ENCODE measurements at regions not wholly inside any gene's neighbourhood (a gene's known extent, or its start where the extent isn't known, plus 50 kb on each side); places are given as distances from the start of the nearest gene placed in this dataset.

DNA sequence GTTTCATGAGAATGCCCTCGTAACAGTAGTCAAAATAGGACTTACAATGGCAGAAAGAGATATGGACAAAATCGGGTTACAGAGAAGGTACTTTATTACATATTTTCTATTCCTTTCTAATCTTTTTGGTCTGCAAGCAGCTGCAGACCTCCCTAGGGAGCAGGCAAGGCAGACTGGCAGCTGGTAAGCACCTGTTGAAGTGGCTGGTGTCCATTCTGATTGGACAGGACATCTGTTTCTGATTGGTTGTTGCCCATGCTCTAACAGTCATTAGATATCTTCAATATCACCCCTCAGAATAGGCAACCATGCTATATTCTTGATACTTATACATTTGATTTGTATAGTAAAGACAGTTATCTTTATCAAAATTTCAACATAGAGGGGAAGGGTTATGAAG lies 606.3 kb downstream of the KCNJ2 start:
- TF ChIP-seq, protein P1, sequence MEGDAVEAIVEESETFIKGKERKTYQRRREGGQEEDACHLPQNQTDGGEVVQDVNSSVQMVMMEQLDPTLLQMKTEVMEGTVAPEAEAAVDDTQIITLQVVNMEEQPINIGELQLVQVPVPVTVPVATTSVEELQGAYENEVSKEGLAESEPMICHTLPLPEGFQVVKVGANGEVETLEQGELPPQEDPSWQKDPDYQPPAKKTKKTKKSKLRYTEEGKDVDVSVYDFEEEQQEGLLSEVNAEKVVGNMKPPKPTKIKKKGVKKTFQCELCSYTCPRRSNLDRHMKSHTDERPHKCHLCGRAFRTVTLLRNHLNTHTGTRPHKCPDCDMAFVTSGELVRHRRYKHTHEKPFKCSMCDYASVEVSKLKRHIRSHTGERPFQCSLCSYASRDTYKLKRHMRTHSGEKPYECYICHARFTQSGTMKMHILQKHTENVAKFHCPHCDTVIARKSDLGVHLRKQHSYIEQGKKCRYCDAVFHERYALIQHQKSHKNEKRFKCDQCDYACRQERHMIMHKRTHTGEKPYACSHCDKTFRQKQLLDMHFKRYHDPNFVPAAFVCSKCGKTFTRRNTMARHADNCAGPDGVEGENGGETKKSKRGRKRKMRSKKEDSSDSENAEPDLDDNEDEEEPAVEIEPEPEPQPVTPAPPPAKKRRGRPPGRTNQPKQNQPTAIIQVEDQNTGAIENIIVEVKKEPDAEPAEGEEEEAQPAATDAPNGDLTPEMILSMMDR (IDR thresholded peaks at IDR 0.05; ENCODE audit: insufficient read depth, low read length, poor library complexity, severe bottlenecking) = no peak

DNA sequence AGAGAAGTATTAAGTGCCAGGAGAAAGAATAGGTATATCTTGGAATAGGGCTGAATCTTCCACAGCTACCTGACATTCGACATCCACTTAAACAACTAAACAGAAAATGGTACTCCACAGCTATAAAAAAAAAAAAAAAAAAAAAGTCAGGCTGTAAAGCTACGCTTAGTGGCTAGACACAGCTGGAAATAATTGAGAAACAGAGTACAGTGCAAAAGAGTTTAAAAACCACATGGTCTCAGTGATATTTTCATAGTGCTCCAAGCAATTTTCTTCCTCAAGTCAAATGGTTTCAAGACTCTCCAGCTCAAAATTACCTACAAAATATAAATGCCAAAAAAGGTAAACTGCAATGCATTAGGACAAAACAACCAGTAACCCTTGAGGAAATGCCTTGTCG lies 607.1 kb downstream of the KCNJ2 start:
- TF ChIP-seq, protein P1 (IDR thresholded peaks at IDR 0.05; ENCODE audit: insufficient read depth, low read length, poor library complexity, severe bottlenecking) = no peak
- no peak for DNase-seq (ENCODE audit: low read depth)
- Histone ChIP-seq H3K36me3 (ENCODE audit: control insufficient read depth, insufficient read depth, low read length) (no peaks in the 10 kb centered on the region), H3K4me3 (ENCODE audit: low read depth, low read length) (no peak overlapping the region), H3K27me3 (ENCODE audit: control insufficient read depth, insufficient read depth, low read length) (no peaks in the 10 kb centered on the region)

More for the DNA sequence above, 606.3 kb downstream of the KCNJ2 start:
- Histone ChIP-seq H3K27me3 (ENCODE audit: control insufficient read depth, insufficient read depth, low read length) (no peaks in the 10 kb centered on the region), H3K36me3 (ENCODE audit: control insufficient read depth, insufficient read depth, low read length) (no peaks in the 10 kb centered on the region), H3K4me3 (ENCODE audit: low read depth, low read length) (no peak overlapping the region)
- DNase-seq (ENCODE audit: low read depth) = no peak

DNA sequence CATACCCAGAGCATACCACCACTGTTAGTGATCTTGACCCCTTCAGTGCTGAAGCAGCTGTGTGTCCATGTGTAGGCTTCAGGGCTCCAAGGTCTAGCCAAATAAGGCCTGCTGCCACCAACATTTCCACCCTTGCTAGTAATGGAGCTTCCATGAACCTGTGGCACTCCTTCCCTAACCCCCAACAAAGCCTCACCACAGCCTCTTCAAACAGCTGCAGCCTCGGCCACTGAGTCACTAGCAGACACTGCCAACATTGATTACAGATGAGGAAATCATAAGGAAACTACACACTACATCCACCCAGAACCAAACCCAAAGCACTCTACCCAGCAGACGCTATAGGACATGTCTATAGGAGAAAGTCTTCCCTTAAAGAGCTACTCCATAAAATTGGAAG lies 610.7 kb downstream of the KCNJ2 start:
- Histone ChIP-seq H3K36me3 (ENCODE audit: control insufficient read depth, insufficient read depth, low read length) (no peaks in the 10 kb centered on the region), H3K27me3 (ENCODE audit: control insufficient read depth, insufficient read depth, low read length) (no peaks in the 10 kb centered on the region), H3K4me3 (ENCODE audit: low read depth, low read length) (no peak overlapping the region)
- TF ChIP-seq, protein P1 (IDR thresholded peaks at IDR 0.05; ENCODE audit: insufficient read depth, low read length, poor library complexity, severe bottlenecking) = no peak
- DNase-seq (ENCODE audit: low read depth) = no peak

DNA sequence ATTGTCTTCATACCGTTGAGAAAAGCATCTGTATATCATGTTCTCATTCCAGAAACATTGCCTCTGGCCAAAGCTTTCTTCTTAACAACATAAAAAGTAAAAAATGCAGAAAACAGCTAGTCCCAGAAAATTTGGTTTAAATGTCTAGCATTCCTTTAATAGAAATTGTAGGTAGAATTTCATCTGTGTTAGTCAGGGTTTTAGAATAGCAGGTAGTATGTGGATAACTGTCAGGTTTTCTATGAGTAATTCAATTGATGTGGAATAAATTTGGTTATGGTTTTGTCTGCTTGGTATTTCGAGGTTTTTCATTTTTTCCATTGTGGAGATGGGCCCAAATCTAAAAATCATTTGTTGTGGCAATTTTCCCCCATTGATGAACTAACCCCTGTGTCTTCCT lies 616.7 kb downstream of the KCNJ2 start:
- no peak for DNase-seq (ENCODE audit: low read depth)
- Histone ChIP-seq H3K4me3 (ENCODE audit: low read depth, low read length) (no peak overlapping the region), H3K27me3 (ENCODE audit: control insufficient read depth, insufficient read depth, low read length) (no peaks in the 10 kb centered on the region), H3K36me3 (ENCODE audit: control insufficient read depth, insufficient read depth, low read length) (no peaks in the 10 kb centered on the region)
- TF ChIP-seq, protein P1 (IDR thresholded peaks at IDR 0.05; ENCODE audit: insufficient read depth, low read length, poor library complexity, severe bottlenecking) = no peak

DNA sequence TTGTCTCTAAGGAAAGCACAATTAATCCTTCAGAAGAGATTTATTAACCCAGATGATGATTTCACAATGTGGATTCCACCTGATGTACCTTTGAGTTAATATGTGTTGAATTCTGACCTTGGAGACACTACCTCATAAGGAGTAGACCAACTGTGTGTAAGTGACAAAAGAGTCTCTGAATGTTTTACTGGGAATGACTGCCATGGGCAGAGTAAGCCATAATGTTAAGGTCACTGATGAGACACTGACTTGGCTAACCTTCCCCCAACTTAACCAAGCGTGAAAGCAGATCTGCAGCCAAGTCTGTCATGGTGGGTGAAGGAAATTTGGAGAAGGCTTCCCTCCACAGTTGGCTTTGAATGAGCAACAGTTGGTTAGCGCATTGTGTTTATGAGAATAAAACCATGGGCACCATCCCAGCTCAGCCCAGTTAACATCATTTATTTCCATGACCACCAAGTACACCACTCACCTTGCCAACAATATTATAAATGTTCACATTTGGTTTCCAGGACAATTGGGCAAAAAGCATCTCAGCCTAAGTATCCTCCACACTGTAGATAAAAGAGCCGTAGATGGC lies 618.5 kb downstream of the KCNJ2 start:
- no peaks in the 10 kb centered on the region for H3K27me3 ChIP-seq (ENCODE audit: control insufficient read depth, insufficient read depth, low read length)
- TF ChIP-seq, protein P1 (IDR thresholded peaks at IDR 0.05; ENCODE audit: insufficient read depth, low read length, poor library complexity, severe bottlenecking) = no peak
- no peak for DNase-seq (ENCODE audit: low read depth)

DNA sequence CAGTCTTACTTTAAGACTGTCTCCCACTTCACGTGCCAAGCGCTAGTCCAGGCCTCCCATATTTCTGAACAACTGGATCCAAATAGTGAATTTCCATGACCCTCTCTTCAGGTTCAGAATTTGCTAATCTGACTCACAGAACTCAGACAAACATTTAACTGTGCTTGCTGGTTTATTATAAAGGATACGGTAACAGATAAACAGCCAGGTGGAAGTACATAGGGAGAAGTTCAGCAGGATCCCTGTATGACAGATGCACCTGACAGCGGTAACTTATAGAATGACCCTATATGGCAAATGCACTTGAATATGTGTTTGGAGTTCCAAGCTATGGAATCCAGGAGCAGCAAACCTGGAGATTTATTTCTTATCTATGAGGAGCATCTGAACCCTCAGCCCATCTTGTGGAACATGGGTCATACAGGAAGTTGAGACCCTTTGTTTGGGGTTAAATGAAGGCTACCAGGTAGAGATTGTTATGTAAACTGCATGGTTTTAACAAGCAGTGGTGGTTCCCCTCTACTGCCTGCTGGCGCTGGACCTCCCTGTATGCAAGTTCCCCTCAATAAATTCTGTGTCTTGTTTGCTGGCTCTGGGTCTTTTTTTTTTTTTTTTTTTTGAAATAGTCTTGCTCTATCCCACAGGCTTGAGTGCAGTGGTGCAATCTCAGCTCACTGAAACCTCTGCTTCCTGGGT lies 622.6 kb downstream of the KCNJ2 start:
- DNase-seq (ENCODE audit: low read depth) = no peak
- Histone ChIP-seq H3K36me3 (ENCODE audit: control insufficient read depth, insufficient read depth, low read length) (no peaks in the 10 kb centered on the region), H3K4me3 (ENCODE audit: low read depth, low read length) (no peak overlapping the region), H3K27me3 (ENCODE audit: control insufficient read depth, insufficient read depth, low read length) (no peaks in the 10 kb centered on the region)
- TF ChIP-seq, protein P1 (IDR thresholded peaks at IDR 0.05; ENCODE audit: insufficient read depth, low read length, poor library complexity, severe bottlenecking) = no peak

More for the DNA sequence above, 618.5 kb downstream of the KCNJ2 start:
- no peak overlapping the region for H3K4me3 ChIP-seq (ENCODE audit: low read depth, low read length)
- H3K36me3 ChIP-seq (ENCODE audit: control insufficient read depth, insufficient read depth, low read length) = no peaks in the 10 kb centered on the region
